DND-41 (cell line): ENCODE measurements at regions not wholly inside any gene's neighbourhood (a gene's known extent, or its start where the extent isn't known, plus 50 kb on each side); places are given as distances from the start of the nearest gene placed in this dataset.

Source experiments
- ATAC-seq: fragments of 200-7000 bp; cut with Tn5 transposase; 3 replicates; pipeline ENCODE4 v1.9.1; 2021; ENCODE audit warnings: low read depth; ENCODE audit not compliant: insufficient read depth
- DNase-seq: peaks from one replicate; pipeline ENCODE4 v3.0.0-alpha.2; 2020
- H2AFZ ChIP-seq: 2 replicates; pipeline ENCODE4 v1.6.0; 2012; ENCODE audit warnings: low read depth, low read length
- H3K27ac ChIP-seq: 2 replicates; pipeline ENCODE4 v1.5.1; 2012; ENCODE audit warnings: low read length, inconsistent platforms
- H3K27me3 ChIP-seq: fragments of 200-600 bp; sonication (generic); 2 replicates; pipeline ENCODE4 v1.6.0; 2012; ENCODE audit warnings: low read length, mild to moderate bottlenecking, inconsistent platforms; ENCODE audit not compliant: insufficient read depth, poor library complexity
- H3K36me3 ChIP-seq: 2 replicates; pipeline ENCODE4 v1.5.1; 2012; ENCODE audit warnings: low read length, inconsistent platforms; ENCODE audit not compliant: insufficient read depth
- H3K4me1 ChIP-seq: 2 replicates; pipeline ENCODE4 v1.5.1; 2012; ENCODE audit warnings: mild to moderate bottlenecking, low read length; ENCODE audit not compliant: insufficient read depth
- H3K4me2 ChIP-seq: 2 replicates; pipeline ENCODE4 v1.6.0; 2012; ENCODE audit warnings: mild to moderate bottlenecking, moderate library complexity, low read length, inconsistent platforms; ENCODE audit not compliant: insufficient read depth
- H3K4me3 ChIP-seq, 2 experiments: fragments of 200-600 bp in 1 of 2; shearing (Covaris generic) in 1 of 2; 2 replicates each; pipeline ENCODE4 v1.5.1; 2012 to 2016; ENCODE audit warnings: inconsistent platforms in 2 of 2, low read length in 2 of 2, mild to moderate bottlenecking in 2 of 2, low read depth in 1 of 2, moderate library complexity in 1 of 2
- H3K79me2 ChIP-seq: 2 replicates; pipeline ENCODE4 v1.6.0; 2012; ENCODE audit warnings: low read length, inconsistent platforms; ENCODE audit not compliant: insufficient read depth
- H3K9ac ChIP-seq: 2 replicates; pipeline ENCODE4 v1.6.0; 2012; ENCODE audit warnings: low read depth, mild to moderate bottlenecking, inconsistent platforms, low read length, moderate library complexity
- H3K9me3 ChIP-seq: 2 replicates; pipeline ENCODE4 v1.5.1; 2012; ENCODE audit warnings: low read length, moderate library complexity, mild to moderate bottlenecking, inconsistent platforms; ENCODE audit not compliant: insufficient read depth, severe bottlenecking
- H4K20me1 ChIP-seq: 2 replicates; pipeline ENCODE4 v1.6.0; 2012; ENCODE audit warnings: low read length; ENCODE audit not compliant: insufficient read depth
- CTCF ChIP-seq: IDR thresholded peaks from 2 replicates; pipeline ENCODE4 v1.5.1; 2012; ENCODE audit warnings: borderline replicate concordance, low read length, moderate library complexity, mild to moderate bottlenecking; ENCODE audit not compliant: poor library complexity, severe bottlenecking; ENCODE audit errors: extremely low read depth
- EZH2 ChIP-seq: IDR thresholded peaks from 3 replicates; pipeline ENCODE4 v1.6.1; 2012; ENCODE audit warnings: borderline replicate concordance, low read depth, mild to moderate bottlenecking, moderate library complexity, low read length, inconsistent platforms; ENCODE audit not compliant: severe bottlenecking

- no peaks in the 10 kb centered on the region for H3K36me3 ChIP-seq
- H4K20me1 ChIP-seq = no peaks in the 10 kb centered on the region
- H3K27ac ChIP-seq = no peak overlapping the region
- no peaks in the 10 kb centered on the region for H3K4me1 ChIP-seq
- DNase-seq (no peak), ATAC-seq (no peak)
- no peak overlapping the region for H3K4me2 ChIP-seq
- H2AFZ ChIP-seq = no peak overlapping the region
- no peaks in the 10 kb centered on the region for H3K9me3 ChIP-seq
- H3K79me2 ChIP-seq = no peaks in the 10 kb centered on the region
- H3K4me3 ChIP-seq = no peak overlapping the region
- H3K9ac ChIP-seq = no peak overlapping the region
- H3K27me3 ChIP-seq = no peaks in the 10 kb centered on the region
- TF ChIP-seq EZH2 (no peak), CTCF (no peak)
Observed at GRCh38 chr15:38085114-38085513, 150.7 kb downstream of the TMCO5A start.

- no peaks in the 10 kb centered on the region for H3K9me3 ChIP-seq
- no peak overlapping the region for H3K27ac ChIP-seq
- no peaks in the 10 kb centered on the region for H3K79me2 ChIP-seq
- no peaks in the 10 kb centered on the region for H3K4me1 ChIP-seq
- ATAC-seq = no peak
- H4K20me1 ChIP-seq = no peaks in the 10 kb centered on the region
- DNase-seq = no peak
- no peak overlapping the region for H3K4me3 ChIP-seq
- H3K36me3 ChIP-seq = no peaks in the 10 kb centered on the region
- no peak overlapping the region for H2AFZ ChIP-seq
- TF ChIP-seq EZH2 (no peak), CTCF (no peak)
- H3K9ac ChIP-seq = no peak overlapping the region
- H3K27me3 ChIP-seq = no peaks in the 10 kb centered on the region
- H3K4me2 ChIP-seq = no peak overlapping the region
Observed at GRCh38 chr15:38085931-38086568, 151.6 kb downstream of the TMCO5A start.

- H3K27me3 ChIP-seq = no peaks in the 10 kb centered on the region
- no peaks in the 10 kb centered on the region for H3K4me1 ChIP-seq
- H2AFZ ChIP-seq = no peak overlapping the region
- H3K9me3 ChIP-seq = no peaks in the 10 kb centered on the region
- H3K4me3 ChIP-seq = no peak overlapping the region
- no peaks in the 10 kb centered on the region for H3K36me3 ChIP-seq
- no peak for TF ChIP-seq EZH2
- no peak for TF ChIP-seq CTCF
- H3K27ac ChIP-seq = no peak overlapping the region
- no peaks in the 10 kb centered on the region for H4K20me1 ChIP-seq
- H3K9ac ChIP-seq = no peak overlapping the region
- ATAC-seq (no peak), DNase-seq (no peak)
- H3K79me2 ChIP-seq = no peaks in the 10 kb centered on the region
- no peak overlapping the region for H3K4me2 ChIP-seq
Observed at GRCh38 chr15:38086611-38087010, 152.2 kb downstream of the TMCO5A start.
